SK-N-SH (cell line): ENCODE measurements at regions not wholly inside any gene's neighbourhood (a gene's known extent, or its start where the extent isn't known, plus 50 kb on each side); places are given as distances from the start of the nearest gene placed in this dataset.

Experiments used
- CTCF ChIA-PET: fragments of 300-600, 350-600 bp; formaldehyde crosslinking; extraction: SDS; loops from one replicate; lab custom pipeline; 2021; lab: Yijun Ruan, JAX
- POLR2A ChIA-PET: fragments of 350-600 bp; sonication (Branson Sonifier 250); formaldehyde crosslinking; extraction: SDS; loops from one replicate; lab custom pipeline; 2020; ENCODE audit warnings: antibody characterized with exemption, inconsistent platforms; lab: Yijun Ruan, JAX
- DNase-seq: peaks from one replicate; pipeline ENCODE4 v3.0.0; 2012
- H2AFZ ChIP-seq: fragments of 200-600 bp; sonication (generic); 2 replicates; pipeline ENCODE4 v1.8.1; 2016; ENCODE audit warnings: antibody characterized with exemption, mild to moderate bottlenecking, low read depth
- H3F3A ChIP-seq: fragments of 200-600 bp; sonication (generic); replicated peaks from 2 replicates; pipeline ENCODE3; 2016; ENCODE audit warnings: antibody characterized with exemption, mild to moderate bottlenecking; ENCODE audit not compliant: insufficient read depth
- H3K27ac ChIP-seq, 2 experiments: fragments of 200-500 bp in 1 of 2; fragments of 200-600 bp in 1 of 2; sonication (Bioruptor generic) in 1 of 2; sonication (generic), shearing (Covaris generic) in 1 of 2; 2 replicates each; pipeline versions ENCODE4 v1.5.1 to v1.6.1; 2014 to 2016; ENCODE audit warnings: low read depth in 2 of 2, inconsistent platforms in 1 of 2, low read length in 1 of 2, mild to moderate bottlenecking in 1 of 2, mixed read lengths in 1 of 2
- H3K27me3 ChIP-seq: fragments of 200-600 bp; sonication (generic), shearing (Covaris generic); 2 replicates; pipeline ENCODE4 v1.6.1; 2016; ENCODE audit warnings: mixed run types; ENCODE audit not compliant: insufficient read depth
- H3K36me3 ChIP-seq, 2 experiments: fragments of 200-500 bp in 1 of 2; fragments of 200-600 bp in 1 of 2; sonication (Bioruptor generic) in 1 of 2; sonication (generic) in 1 of 2; replicated peaks in 1 of 2; 2 replicates each; pipeline versions ENCODE3 to v1.5.1; 2014 to 2016; ENCODE audit warnings: low read length in 1 of 2, mild to moderate bottlenecking in 1 of 2; ENCODE audit not compliant: insufficient read depth in 2 of 2, control insufficient read depth in 1 of 2
- H3K4me1 ChIP-seq, 2 experiments: fragments of 200-500 bp in 1 of 2; fragments of 200-600 bp in 1 of 2; sonication (Bioruptor generic) in 1 of 2; sonication (generic), shearing (Covaris generic) in 1 of 2; 2 replicates each; pipeline versions ENCODE4 v1.5.1 to v1.6.1; 2014 to 2016; ENCODE audit warnings: low read depth in 1 of 2, low read length in 1 of 2, mixed run types in 1 of 2; ENCODE audit not compliant: insufficient read depth in 2 of 2, control insufficient read depth in 1 of 2
- H3K4me2 ChIP-seq: fragments of 200-600 bp; sonication (generic), shearing (Covaris generic); 2 replicates; pipeline ENCODE4 v1.6.1; 2017; ENCODE audit warnings: mixed run types
- H3K4me3 ChIP-seq, 2 experiments: fragments of 200-500 bp in 1 of 2; fragments of 200-600 bp in 1 of 2; sonication (Bioruptor generic) in 1 of 2; sonication (generic), shearing (Covaris generic) in 1 of 2; 2 replicates each; pipeline versions ENCODE4 v1.5.1 to v1.8.1; 2014 to 2016; ENCODE audit warnings: low read depth in 2 of 2, inconsistent platforms in 1 of 2, low read length in 1 of 2, mild to moderate bottlenecking in 1 of 2, mixed read lengths in 1 of 2, moderate library complexity in 1 of 2
- H3K79me2 ChIP-seq: fragments of 200-600 bp; sonication (generic); 2 replicates; pipeline ENCODE4 v1.8.1; 2017; ENCODE audit warnings: mild to moderate bottlenecking; ENCODE audit not compliant: insufficient read depth
- H3K9ac ChIP-seq: fragments of 200-600 bp; sonication (generic); 2 replicates; pipeline ENCODE4 v1.6.1; 2017; ENCODE audit warnings: mixed run types
- H3K9me2 ChIP-seq: fragments of 200-600 bp; sonication (generic); 2 replicates; pipeline ENCODE4 v1.6.1; 2017; ENCODE audit warnings: mixed run types
- H3K9me3 ChIP-seq: fragments of 200-600 bp; sonication (generic); 2 replicates; pipeline ENCODE4 v1.6.1; 2017; ENCODE audit warnings: mixed run types, mild to moderate bottlenecking, moderate library complexity
- H4K20me1 ChIP-seq: fragments of 200-600 bp; sonication (generic); 2 replicates; pipeline ENCODE4 v1.6.1; 2017; ENCODE audit warnings: mild to moderate bottlenecking, mixed run types; ENCODE audit not compliant: insufficient read depth
- CHD2 ChIP-seq: fragments of 150-350 bp; IDR thresholded peaks from 2 replicates; pipeline ENCODE4 v1.6.1; 2018; ENCODE audit warnings: low read length; ENCODE audit not compliant: partially characterized antibody
- FOXJ3 ChIP-seq: sonication (generic); formaldehyde crosslinking; IDR thresholded peaks from 2 replicates; pipeline ENCODE4 v1.5.1; 2020; ENCODE audit warnings: mild to moderate bottlenecking, missing genetic modification reagents
- GATA2 ChIP-seq: sonication (generic); formaldehyde crosslinking; IDR thresholded peaks from 2 replicates; pipeline ENCODE4 v1.5.0; 2020; ENCODE audit warnings: mild to moderate bottlenecking, missing genetic modification reagents
- IRF3 ChIP-seq: fragments of 150-350 bp; IDR thresholded peaks from 2 replicates; pipeline ENCODE4 v1.6.1; 2016; ENCODE audit warnings: mild to moderate bottlenecking, low read depth, low read length
- MAX ChIP-seq: IDR thresholded peaks from 2 replicates; pipeline ENCODE4 v1.4.0; 2012; ENCODE audit warnings: low read depth
- MEF2A ChIP-seq: IDR thresholded peaks from 2 replicates; pipeline ENCODE4 v1.4.0; 2012; ENCODE audit warnings: low read depth, borderline replicate concordance
- RCOR1 ChIP-seq: fragments of 150-350 bp; IDR thresholded peaks from 2 replicates; pipeline ENCODE4 v1.6.1; 2017; ENCODE audit warnings: antibody characterized with exemption, low read length
- RFX5 ChIP-seq: IDR thresholded peaks from 2 replicates; pipeline ENCODE4 v1.6.1; 2012; ENCODE audit warnings: mild to moderate bottlenecking, improper control_type of control experiment, low read length
- TCF12 ChIP-seq: IDR thresholded peaks from 2 replicates; pipeline ENCODE4 v1.4.0; 2012
- USF1 ChIP-seq: IDR thresholded peaks from 2 replicates; pipeline ENCODE4 v1.4.0; 2012; ENCODE audit warnings: low read depth, borderline replicate concordance
- WGBS: methylation state at CpG from one replicate; pipeline ENCODE4 v1.1.6; 2017; ENCODE audit warnings: low lambda C conversion rate; 5-methylcytosine and 5-hydroxymethylcytosine counted together
- TF ChIP-seq, protein P1 (sequence below): IDR thresholded peaks from 2 replicates; pipeline ENCODE4 v1.4.0; 2012; ENCODE audit warnings: low read depth, borderline replicate concordance

- Histone ChIP-seq H3K36me3 (no peaks in the 10 kb centered on the region), H3K79me2 (no peaks in the 10 kb centered on the region), H3K9ac (no peak overlapping the region), H3K9me3 (no peaks in the 10 kb centered on the region), H3K4me2 (no peak overlapping the region), H3K9me2 (no peaks in the 10 kb centered on the region; the same call in 1 of the 2 replicates), H2AFZ (no peak overlapping the region), H3K4me3 (no peak overlapping the region), H3K4me1 (no peaks in the 10 kb centered on the region), H3F3A (no peaks in the 10 kb centered on the region)
- ChIA-PET CTCF (no interaction called here), POLR2A (no interaction called here)
- no peak for TF ChIP-seq USF1
- TF ChIP-seq, protein P1, sequence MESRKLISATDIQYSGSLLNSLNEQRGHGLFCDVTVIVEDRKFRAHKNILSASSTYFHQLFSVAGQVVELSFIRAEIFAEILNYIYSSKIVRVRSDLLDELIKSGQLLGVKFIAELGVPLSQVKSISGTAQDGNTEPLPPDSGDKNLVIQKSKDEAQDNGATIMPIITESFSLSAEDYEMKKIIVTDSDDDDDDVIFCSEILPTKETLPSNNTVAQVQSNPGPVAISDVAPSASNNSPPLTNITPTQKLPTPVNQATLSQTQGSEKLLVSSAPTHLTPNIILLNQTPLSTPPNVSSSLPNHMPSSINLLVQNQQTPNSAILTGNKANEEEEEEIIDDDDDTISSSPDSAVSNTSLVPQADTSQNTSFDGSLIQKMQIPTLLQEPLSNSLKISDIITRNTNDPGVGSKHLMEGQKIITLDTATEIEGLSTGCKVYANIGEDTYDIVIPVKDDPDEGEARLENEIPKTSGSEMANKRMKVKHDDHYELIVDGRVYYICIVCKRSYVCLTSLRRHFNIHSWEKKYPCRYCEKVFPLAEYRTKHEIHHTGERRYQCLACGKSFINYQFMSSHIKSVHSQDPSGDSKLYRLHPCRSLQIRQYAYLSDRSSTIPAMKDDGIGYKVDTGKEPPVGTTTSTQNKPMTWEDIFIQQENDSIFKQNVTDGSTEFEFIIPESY, result no peak
- TF ChIP-seq MEF2A, result no peak
- TF ChIP-seq MAX, result no peak
- TF ChIP-seq TCF12, result no peak
- no peak for TF ChIP-seq CHD2
- no peak for TF ChIP-seq FOXJ3 (CRISPR knock-in tag)
- TF ChIP-seq GATA2 (CRISPR knock-in tag), result no peak
- no peak for TF ChIP-seq RCOR1
- no peak for TF ChIP-seq IRF3
- TF ChIP-seq, all 33 proteins: peak for 0
- DNase-seq, result no peak
- Histone ChIP-seq H3K27me3 (no peaks in the 10 kb centered on the region), H4K20me1 (no peaks in the 10 kb centered on the region), H3K27ac (no peak overlapping the region)
- WGBS, result 42% methylated on average over 2 of the region's 2 CpGs
Observed at GRCh38 chr11:23749762-23750430, 747.0 kb upstream of the LUZP2 start.

GRCh38 chr11:23751280-23751679, 745.6 kb upstream of the LUZP2 start:
- Histone ChIP-seq H3K36me3 (no peaks in the 10 kb centered on the region), H3K4me3 (no peak overlapping the region), H3K27ac (no peak overlapping the region), H3K27me3 (no peaks in the 10 kb centered on the region), H3K9me2 (no peaks in the 10 kb centered on the region; the same call in 1 of the 2 replicates), H3K9ac (no peak overlapping the region), H4K20me1 (no peaks in the 10 kb centered on the region), H3K9me3 (no peaks in the 10 kb centered on the region), H3K4me1 (no peaks in the 10 kb centered on the region), H2AFZ (no peak overlapping the region), H3K4me2 (no peak overlapping the region), H3K79me2 (no peaks in the 10 kb centered on the region), H3F3A (no peaks in the 10 kb centered on the region)
- CTCF ChIA-PET, result no interaction called here
- POLR2A ChIA-PET, result no interaction called here
- 52% methylated on average over 2 of the region's 2 CpGs for WGBS
- no peak for TF ChIP-seq RFX5
- no peak for DNase-seq
